HepG2 (cell line): ENCODE measurements at regions not wholly inside any gene's neighbourhood (a gene's known extent, or its start where the extent isn't known, plus 50 kb on each side); places are given as distances from the start of the nearest gene placed in this dataset.

ENCODE experiments used
- AKAP8 ChIP-seq: sonication (generic); formaldehyde crosslinking; IDR thresholded peaks from 2 replicates; pipeline ENCODE4 v1.5.1; 2020; ENCODE audit warnings: mild to moderate bottlenecking, missing genetic modification reagents
- ARHGAP35 ChIP-seq: sonication (generic); formaldehyde crosslinking; IDR thresholded peaks from 2 replicates; pipeline ENCODE4 v1.9.0; 2022; ENCODE audit warnings: mild to moderate bottlenecking, inconsistent platforms, moderate library complexity, missing genetic modification reagents, borderline replicate concordance
- HDAC1 ChIP-seq: sonication (generic); formaldehyde crosslinking; IDR thresholded peaks from 2 replicates; pipeline ENCODE4 v1.5.1; 2020; ENCODE audit warnings: mild to moderate bottlenecking, missing genetic modification reagents
- HMG20A ChIP-seq: IDR thresholded peaks from 2 replicates; pipeline ENCODE4 v1.6.1; 2016; ENCODE audit warnings: borderline replicate concordance
- LCORL ChIP-seq, 2 experiments: fragments of 450-650 bp in 1 of 2; sonication (generic) in 1 of 2; formaldehyde crosslinking in 1 of 2; IDR thresholded peaks; 2 replicates each; pipeline versions ENCODE4 v1.5.0 to v1.6.1; 2017 to 2020; ENCODE audit warnings: antibody characterized with exemption in 1 of 2, missing genetic modification reagents in 1 of 2
- MXD4 ChIP-seq: IDR thresholded peaks from 2 replicates; pipeline ENCODE4 v1.6.1; 2016; ENCODE audit warnings: mild to moderate bottlenecking, missing biosample characterization, missing genetic modification reagents
- MXI1 ChIP-seq: IDR thresholded peaks from 3 replicates; pipeline ENCODE4 v1.6.1; 2012; ENCODE audit warnings: low read depth, low read length, inconsistent platforms, borderline replicate concordance
- NCOA1 ChIP-seq: sonication (generic); formaldehyde crosslinking; IDR thresholded peaks from 2 replicates; pipeline ENCODE4 v1.9.0; 2021; ENCODE audit warnings: missing genetic modification reagents
- PCBP2 ChIP-seq: fragments of 200-400 bp; formaldehyde crosslinking; optimal IDR thresholded peaks from 2 replicates; pipeline ENCODE3; 2018; ENCODE audit warnings: low read length, low read depth; ENCODE audit not compliant: poor library complexity, severe bottlenecking
- RXRA ChIP-seq: sonication (generic); formaldehyde crosslinking; IDR thresholded peaks from 2 replicates; pipeline ENCODE4 v1.5.1; 2020; ENCODE audit warnings: missing genetic modification reagents
- RXRB ChIP-seq: IDR thresholded peaks from 2 replicates; pipeline ENCODE4 v1.6.1; 2016; ENCODE audit warnings: borderline replicate concordance, missing genetic modification reagents, missing compliant biosample characterization
- SIX1 ChIP-seq: sonication (generic); formaldehyde crosslinking; IDR thresholded peaks from 2 replicates; pipeline ENCODE4 v1.4.0; 2020; ENCODE audit warnings: missing genetic modification reagents, borderline replicate concordance
- SMARCE1 ChIP-seq: fragments of 450-650 bp; IDR thresholded peaks from 2 replicates; pipeline ENCODE4 v1.6.1; 2017; ENCODE audit warnings: borderline replicate concordance
- ZNF160 ChIP-seq: sonication (generic); formaldehyde crosslinking; IDR thresholded peaks from 2 replicates; pipeline ENCODE4 v1.8.0; 2022; ENCODE audit warnings: mild to moderate bottlenecking, inconsistent platforms, missing genetic modification reagents
- ZNF17 ChIP-seq: sonication (generic); formaldehyde crosslinking; IDR thresholded peaks from 2 replicates; pipeline ENCODE4 v1.5.0; 2020; ENCODE audit warnings: mild to moderate bottlenecking, missing genetic modification reagents
- ZNF569 ChIP-seq: sonication (generic); formaldehyde crosslinking; IDR thresholded peaks from 2 replicates; pipeline ENCODE4 v1.5.0; 2020; ENCODE audit warnings: mild to moderate bottlenecking, missing genetic modification reagents, moderate library complexity, borderline replicate concordance
- ZNF724P ChIP-seq: sonication (generic); formaldehyde crosslinking; IDR thresholded peaks from 2 replicates; pipeline ENCODE4 v1.8.0; 2022; ENCODE audit warnings: missing genetic modification reagents, borderline replicate concordance
- TF ChIP-seq, protein P1 (sequence below): sonication (generic); formaldehyde crosslinking; IDR thresholded peaks from 2 replicates; pipeline ENCODE4 v1.5.0; 2020; ENCODE audit warnings: mild to moderate bottlenecking, low read depth, missing genetic modification reagents, borderline replicate concordance
- TF ChIP-seq, protein P2 (sequence below): sonication (generic); formaldehyde crosslinking; IDR thresholded peaks from 2 replicates; pipeline ENCODE4 v1.8.1; 2023; ENCODE audit warnings: missing genetic modification reagents, inconsistent platforms, borderline replicate concordance
- TF ChIP-seq, protein P3 (sequence below): IDR thresholded peaks from 2 replicates; pipeline ENCODE4 v1.6.1; 2016; ENCODE audit warnings: control low read depth
- TF ChIP-seq, protein P4 (sequence below): IDR thresholded peaks from 2 replicates; pipeline ENCODE4 v1.6.1; 2016; ENCODE audit warnings: mild to moderate bottlenecking

DNA sequence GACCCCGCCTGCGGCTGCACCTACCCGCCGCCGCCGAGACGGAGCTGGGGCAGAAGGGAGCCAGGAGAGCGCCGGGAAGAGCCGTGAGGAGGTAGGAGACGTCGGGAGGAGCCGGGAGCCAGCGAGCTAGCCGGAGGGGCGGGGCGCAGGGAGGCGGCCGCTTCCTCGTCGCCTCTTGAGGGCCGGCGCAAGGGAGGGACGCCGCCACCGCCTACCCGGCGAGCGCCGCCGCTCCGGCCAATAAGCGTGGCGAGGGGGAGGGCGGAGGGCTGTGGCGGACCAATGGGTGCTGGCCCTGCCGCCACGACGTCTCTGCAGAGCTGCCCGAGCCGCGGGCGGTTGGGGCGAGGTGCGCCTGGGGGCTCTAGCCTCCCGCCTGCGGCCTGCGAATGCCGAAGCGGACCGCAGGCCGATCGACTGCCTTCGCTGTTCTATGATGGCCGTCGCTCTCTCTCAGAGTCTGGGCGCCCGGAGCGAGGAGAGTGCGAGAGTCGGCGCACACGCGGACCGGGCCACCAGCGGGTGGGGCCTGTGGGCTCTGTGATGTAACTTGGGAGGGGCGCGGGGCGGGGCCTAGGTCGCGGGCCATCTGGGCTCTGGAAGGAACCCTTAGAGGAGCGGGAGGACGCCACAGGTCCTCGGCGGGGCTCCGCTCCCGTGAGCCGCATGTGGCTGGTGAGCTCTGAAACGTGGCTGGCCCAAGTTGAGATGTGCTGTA lies 72.7 kb upstream of the MAP4 start (continued):
- TF ChIP-seq, protein P1, sequence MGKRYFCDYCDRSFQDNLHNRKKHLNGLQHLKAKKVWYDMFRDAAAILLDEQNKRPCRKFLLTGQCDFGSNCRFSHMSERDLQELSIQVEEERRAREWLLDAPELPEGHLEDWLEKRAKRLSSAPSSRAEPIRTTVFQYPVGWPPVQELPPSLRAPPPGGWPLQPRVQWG (CRISPR knock-in tag): no peak
- peak; percentile 77; the same call in 2 of the 3 replicates for TF ChIP-seq MXI1
- TF ChIP-seq MXD4 (CRISPR knock-in tag): peak; percentile 73
- TF ChIP-seq NCOA1 (CRISPR knock-in tag): 0 out of 2 replicates have a peak, but pooled peaks have one; percentile 82
- 0 out of 2 replicates have a peak, but pooled peaks have one; percentile 16 for TF ChIP-seq HMG20A (CRISPR knock-in tag)
- TF ChIP-seq LCORL (IDR thresholded peaks at IDR 0.05): no peak
- peak; percentile 74 for TF ChIP-seq LCORL (CRISPR knock-in tag; IDR thresholded peaks at IDR 0.05)
- TF ChIP-seq SMARCE1: no peak
- TF ChIP-seq HDAC1 (CRISPR knock-in tag): no peak; the same call in 1 of the 2 replicates
- no peak for TF ChIP-seq ZNF724P (CRISPR knock-in tag)
- TF ChIP-seq AKAP8 (CRISPR knock-in tag): peak; percentile 92
- peak; percentile 79 for TF ChIP-seq RXRA (CRISPR knock-in tag)
- TF ChIP-seq SIX1: no peak
- TF ChIP-seq RXRB (CRISPR knock-in tag): peak; percentile 67
- TF ChIP-seq, protein P2, sequence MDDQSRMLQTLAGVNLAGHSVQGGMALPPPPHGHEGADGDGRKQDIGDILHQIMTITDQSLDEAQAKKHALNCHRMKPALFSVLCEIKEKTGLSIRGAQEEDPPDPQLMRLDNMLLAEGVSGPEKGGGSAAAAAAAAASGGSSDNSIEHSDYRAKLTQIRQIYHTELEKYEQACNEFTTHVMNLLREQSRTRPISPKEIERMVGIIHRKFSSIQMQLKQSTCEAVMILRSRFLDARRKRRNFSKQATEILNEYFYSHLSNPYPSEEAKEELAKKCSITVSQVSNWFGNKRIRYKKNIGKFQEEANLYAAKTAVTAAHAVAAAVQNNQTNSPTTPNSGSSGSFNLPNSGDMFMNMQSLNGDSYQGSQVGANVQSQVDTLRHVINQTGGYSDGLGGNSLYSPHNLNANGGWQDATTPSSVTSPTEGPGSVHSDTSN (CRISPR knock-in tag): no peak
- no peak for TF ChIP-seq ZNF569 (CRISPR knock-in tag)
- TF ChIP-seq, protein P3, sequence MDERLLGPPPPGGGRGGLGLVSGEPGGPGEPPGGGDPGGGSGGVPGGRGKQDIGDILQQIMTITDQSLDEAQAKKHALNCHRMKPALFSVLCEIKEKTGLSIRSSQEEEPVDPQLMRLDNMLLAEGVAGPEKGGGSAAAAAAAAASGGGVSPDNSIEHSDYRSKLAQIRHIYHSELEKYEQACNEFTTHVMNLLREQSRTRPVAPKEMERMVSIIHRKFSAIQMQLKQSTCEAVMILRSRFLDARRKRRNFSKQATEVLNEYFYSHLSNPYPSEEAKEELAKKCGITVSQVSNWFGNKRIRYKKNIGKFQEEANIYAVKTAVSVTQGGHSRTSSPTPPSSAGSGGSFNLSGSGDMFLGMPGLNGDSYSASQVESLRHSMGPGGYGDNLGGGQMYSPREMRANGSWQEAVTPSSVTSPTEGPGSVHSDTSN (CRISPR knock-in tag): no peak
- TF ChIP-seq ZNF17 (CRISPR knock-in tag): no peak
- no peak for TF ChIP-seq ZNF160 (CRISPR knock-in tag)
- no peak; the same call in none of the 2 replicates for TF ChIP-seq ARHGAP35
- TF ChIP-seq, protein P4, sequence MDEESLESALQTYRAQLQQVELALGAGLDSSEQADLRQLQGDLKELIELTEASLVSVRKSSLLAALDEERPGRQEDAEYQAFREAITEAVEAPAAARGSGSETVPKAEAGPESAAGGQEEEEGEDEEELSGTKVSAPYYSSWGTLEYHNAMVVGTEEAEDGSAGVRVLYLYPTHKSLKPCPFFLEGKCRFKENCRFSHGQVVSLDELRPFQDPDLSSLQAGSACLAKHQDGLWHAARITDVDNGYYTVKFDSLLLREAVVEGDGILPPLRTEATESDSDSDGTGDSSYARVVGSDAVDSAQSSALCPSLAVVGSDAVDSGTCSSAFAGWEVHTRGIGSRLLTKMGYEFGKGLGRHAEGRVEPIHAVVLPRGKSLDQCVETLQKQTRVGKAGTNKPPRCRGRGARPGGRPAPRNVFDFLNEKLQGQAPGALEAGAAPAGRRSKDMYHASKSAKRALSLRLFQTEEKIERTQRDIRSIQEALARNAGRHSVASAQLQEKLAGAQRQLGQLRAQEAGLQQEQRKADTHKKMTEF (CRISPR knock-in tag): peak; percentile 90
- TF ChIP-seq PCBP2: no peak
